NT2/D1 (cell line): ENCODE measurements at regions not wholly inside any gene's neighbourhood (a gene's known extent, or its start where the extent isn't known, plus 50 kb on each side); places are given as distances from the start of the nearest gene placed in this dataset.

Source experiments
- YY1 ChIP-seq: IDR thresholded peaks from 2 replicates; pipeline ENCODE4 v1.6.1; 2011; ENCODE audit not compliant: insufficient read length, insufficient read depth
- ZNF274 ChIP-seq: IDR thresholded peaks from 2 replicates; pipeline ENCODE4 v1.6.1; 2011; ENCODE audit warnings: mild to moderate bottlenecking, low read depth, low read length

DNA sequence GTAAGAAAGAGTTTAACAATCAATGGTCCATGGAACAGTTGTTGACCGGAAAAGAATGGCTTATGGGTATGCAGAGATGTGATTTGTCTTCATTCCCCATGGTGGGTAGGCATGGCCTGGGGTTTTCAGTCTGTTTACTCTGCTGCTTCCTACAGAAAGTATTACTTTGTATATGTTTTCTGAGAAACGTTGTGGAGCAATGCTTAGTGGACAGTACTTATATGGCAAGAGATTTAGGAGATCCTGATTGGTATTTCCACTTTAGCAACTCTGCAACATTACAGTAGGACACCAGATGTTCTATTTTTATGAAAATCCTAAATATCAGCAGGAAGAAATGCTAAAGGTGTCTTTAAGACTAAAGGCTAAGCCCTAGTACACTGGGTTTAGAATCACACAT lies 309.1 kb downstream of the AASDHPPT start:
- TF ChIP-seq ZNF274 (no peak), YY1 (no peak)
